RKO (cell line): ENCODE measurements at regions not wholly inside any gene's neighbourhood (a gene's known extent, or its start where the extent isn't known, plus 50 kb on each side); places are given as distances from the start of the nearest gene placed in this dataset.

ENCODE experiments used
- DNase-seq: peaks from one replicate; pipeline ENCODE4 v3.0.0-alpha.2; 2016; ENCODE audit warnings: low spot score

- DNase-seq = no peak
These were observed 52.9 kb upstream of the FGGY start for GRCh38 chr1:59243978-59244377.

- DNase-seq = no peak
These were observed 52.0 kb upstream of the FGGY start for GRCh38 chr1:59244891-59245290.
